Trophoblast cell (in vitro differentiated cells and primary cell): ENCODE measurements at regions not wholly inside any gene's neighbourhood (a gene's known extent, or its start where the extent isn't known, plus 50 kb on each side); places are given as distances from the start of the nearest gene placed in this dataset.

ENCODE experiments used
- DNase-seq, 2 donors: peaks; one replicate each; pipeline ENCODE4 v3.0.0-alpha.2; 2016
- H2AFZ ChIP-seq: 2 replicates; pipeline ENCODE4 v1.6.1; 2013; ENCODE audit warnings: low read length, moderate library complexity, mild to moderate bottlenecking; ENCODE audit not compliant: insufficient read depth, poor library complexity
- H2AK5ac ChIP-seq: 2 replicates; pipeline ENCODE4 v1.6.1; 2013; ENCODE audit warnings: mild to moderate bottlenecking, low read length
- H2BK120ac ChIP-seq: 2 replicates; pipeline ENCODE4 v1.6.1; 2013; ENCODE audit warnings: low read length, mild to moderate bottlenecking, moderate library complexity; ENCODE audit not compliant: insufficient read depth, poor library complexity
- H2BK12ac ChIP-seq: 2 replicates; pipeline ENCODE4 v1.6.1; 2013; ENCODE audit warnings: mild to moderate bottlenecking, low read length, moderate library complexity
- H2BK5ac ChIP-seq: 2 replicates; pipeline ENCODE4 v1.6.1; 2013; ENCODE audit warnings: low read length, low read depth, moderate library complexity, mild to moderate bottlenecking; ENCODE audit not compliant: poor library complexity
- H3K14ac ChIP-seq: 2 replicates; pipeline ENCODE4 v1.6.1; 2013; ENCODE audit warnings: mild to moderate bottlenecking, low read length
- H3K18ac ChIP-seq: 2 replicates; pipeline ENCODE4 v1.6.1; 2013; ENCODE audit warnings: mild to moderate bottlenecking, low read length
- H3K23ac ChIP-seq: 2 replicates; pipeline ENCODE4 v1.6.1; 2013; ENCODE audit warnings: low read length
- H3K27ac ChIP-seq: 2 replicates; pipeline ENCODE4 v1.5.1; 2013; ENCODE audit warnings: low read depth, mild to moderate bottlenecking, inconsistent platforms, low read length, moderate library complexity
- H3K27me3 ChIP-seq: 2 replicates; pipeline ENCODE4 v1.6.1; 2013; ENCODE audit warnings: inconsistent platforms, mild to moderate bottlenecking, low read length, moderate library complexity; ENCODE audit not compliant: insufficient read depth
- H3K36me3 ChIP-seq, 2 experiments: 1 replicate in 1 of 2; 2 replicates in 1 of 2; pipeline ENCODE4 v1.6.1; 2013; ENCODE audit warnings: low read length in 2 of 2, mild to moderate bottlenecking in 2 of 2, moderate library complexity in 1 of 2; ENCODE audit not compliant: insufficient read depth in 2 of 2, control insufficient read depth in 1 of 2
- H3K4ac ChIP-seq: 2 replicates; pipeline ENCODE4 v1.6.1; 2013; ENCODE audit warnings: low read depth, mild to moderate bottlenecking, low read length, moderate library complexity
- H3K4me1 ChIP-seq, 2 experiments: 1 replicate in 1 of 2; 2 replicates in 1 of 2; pipeline ENCODE4 v1.6.1; 2013; ENCODE audit warnings: low read length in 2 of 2, mild to moderate bottlenecking in 2 of 2, moderate library complexity in 1 of 2; ENCODE audit not compliant: insufficient read depth in 2 of 2, control insufficient read depth in 1 of 2
- H3K4me2 ChIP-seq: 2 replicates; pipeline ENCODE4 v1.6.1; 2013; ENCODE audit warnings: inconsistent platforms, mild to moderate bottlenecking, low read length, moderate library complexity
- H3K4me3 ChIP-seq: 2 replicates; pipeline ENCODE4 v1.5.1; 2013; ENCODE audit warnings: mild to moderate bottlenecking, low read depth, low read length, inconsistent platforms
- H3K79me1 ChIP-seq: one replicate; pipeline ENCODE4 v1.6.1; 2013; ENCODE audit warnings: low read length
- H3K79me2 ChIP-seq: 2 replicates; pipeline ENCODE4 v1.6.1; 2013; ENCODE audit warnings: low read length, mild to moderate bottlenecking; ENCODE audit not compliant: control insufficient read depth, insufficient read depth, poor library complexity
- H3K9ac ChIP-seq: 2 replicates; pipeline ENCODE4 v1.6.1; 2013; ENCODE audit warnings: mild to moderate bottlenecking, low read length
- H3K9me3 ChIP-seq: 2 replicates; pipeline ENCODE4 v1.6.1; 2013; ENCODE audit warnings: low read depth, mild to moderate bottlenecking, control low read depth, inconsistent platforms, low read length; ENCODE audit not compliant: insufficient read depth
- H4K12ac ChIP-seq: 2 replicates; pipeline ENCODE4 v1.6.1; 2013; ENCODE audit warnings: low read depth, mild to moderate bottlenecking, low read length, moderate library complexity
- H4K8ac ChIP-seq: 2 replicates; pipeline ENCODE4 v1.6.1; 2013; ENCODE audit warnings: low read depth, mild to moderate bottlenecking, low read length, moderate library complexity
- H4K91ac ChIP-seq: one replicate; pipeline ENCODE4 v1.6.1; 2013; ENCODE audit warnings: low read depth, mild to moderate bottlenecking, low read length, moderate library complexity
- WGBS: extraction: QIAGEN DNeasy Blood & Tissue Kit; methylation state at CpG from one replicate; pipeline ENCODE4 v1.1.7; 2013; ENCODE audit warnings: missing lambda C conversion rate; ENCODE audit not compliant: insufficient read length, insufficient coverage; ENCODE audit errors: extremely low coverage; 5-methylcytosine and 5-hydroxymethylcytosine counted together

DNA sequence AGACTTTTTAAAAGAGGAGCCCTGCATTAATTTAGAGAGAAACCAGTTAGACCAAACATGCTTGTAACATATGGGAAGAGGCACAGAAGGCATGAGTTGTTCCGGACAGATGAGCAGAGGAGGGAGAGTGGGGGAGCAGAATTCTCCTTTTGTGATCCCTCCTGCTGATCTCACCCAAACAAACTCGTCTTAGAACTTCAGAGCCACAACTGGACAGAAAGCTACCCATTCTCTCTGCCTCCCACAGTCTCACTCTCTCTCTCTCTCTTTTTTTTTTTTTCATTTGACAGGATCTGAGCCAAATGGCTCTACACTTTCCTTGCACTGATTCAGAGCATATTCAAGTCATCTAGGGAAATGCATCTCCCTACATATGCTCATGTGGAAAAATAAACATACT, 196.0 kb upstream of the PAPPA start:
- H2AK5ac ChIP-seq = no peak overlapping the region
- H3K4me2 ChIP-seq = no peak overlapping the region
- no peak overlapping the region for H4K91ac ChIP-seq
- H3K18ac ChIP-seq = no peak overlapping the region
- no peaks in the 10 kb centered on the region for H3K79me2 ChIP-seq
- no peaks in the 10 kb centered on the region for H3K27me3 ChIP-seq
- no peaks in the 10 kb centered on the region for H3K9me3 ChIP-seq
- H2AFZ ChIP-seq = no peak overlapping the region
- H3K14ac ChIP-seq = no peak overlapping the region
- no peak overlapping the region for H2BK120ac ChIP-seq
- no CpG with 5 or more reads among the region's 2 CpGs for WGBS
- H3K36me3 ChIP-seq = no peaks in the 10 kb centered on the region
- DNase-seq = no peak
- H3K9ac ChIP-seq = no peak overlapping the region
- no peak overlapping the region for H2BK12ac ChIP-seq
- no peaks in the 10 kb centered on the region for H3K4me1 ChIP-seq
- H3K4ac ChIP-seq = no peak overlapping the region
- no peak overlapping the region for H3K23ac ChIP-seq
- H3K27ac ChIP-seq = no peak overlapping the region
- no peak overlapping the region for H3K4me3 ChIP-seq
- H4K8ac ChIP-seq = no peak overlapping the region
- no peak overlapping the region for H4K12ac ChIP-seq
- H2BK5ac ChIP-seq = no peak overlapping the region
- H3K79me1 ChIP-seq = no peaks in the 10 kb centered on the region

DNA sequence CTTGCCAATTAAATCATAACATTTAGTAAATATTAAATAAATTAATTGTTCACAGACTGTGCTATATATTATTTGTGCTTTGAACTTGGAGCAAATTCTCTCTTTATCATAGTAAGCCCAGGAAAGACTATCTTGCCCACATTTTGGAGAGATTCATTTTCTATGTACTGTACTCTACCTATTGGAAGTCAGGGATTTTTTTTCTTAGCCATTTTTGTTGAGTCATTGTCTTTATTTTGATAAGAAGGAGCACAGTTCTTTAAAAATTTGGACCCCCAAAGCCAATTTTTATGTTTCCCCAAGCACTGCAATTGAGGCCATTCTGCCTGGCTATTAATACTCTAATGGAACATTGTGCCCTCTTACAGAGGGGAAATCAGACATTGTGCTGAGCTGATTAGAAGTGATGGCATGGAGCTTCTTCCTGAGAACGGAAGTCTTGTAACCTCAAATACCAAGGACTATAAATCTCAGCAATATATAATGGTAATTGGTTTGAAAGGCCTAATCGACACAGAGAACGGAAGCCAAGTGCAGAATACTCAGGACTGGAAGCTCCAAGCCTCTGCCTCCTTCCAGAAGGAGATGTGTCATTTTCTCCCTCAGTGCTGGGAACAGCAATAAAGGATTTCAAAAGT, 188.8 kb upstream of the PAPPA start:
- no peak overlapping the region for H3K9ac ChIP-seq

GRCh38 chr9:115966660-115967059, 186.9 kb upstream of the PAPPA start:
- H3K23ac ChIP-seq = no peak overlapping the region
- H3K9ac ChIP-seq = no peak overlapping the region
- H3K79me2 ChIP-seq = no peaks in the 10 kb centered on the region
- H3K27me3 ChIP-seq = no peaks in the 10 kb centered on the region
- no peak overlapping the region for H4K8ac ChIP-seq
- no peak overlapping the region for H3K4me2 ChIP-seq
- H3K79me1 ChIP-seq = no peaks in the 10 kb centered on the region
- H3K4me1 ChIP-seq = no peaks in the 10 kb centered on the region
- no peak overlapping the region for H3K4ac ChIP-seq
- no peak overlapping the region for H4K12ac ChIP-seq
- DNase-seq = no peak
- no peak overlapping the region for H2AK5ac ChIP-seq
- no peaks in the 10 kb centered on the region for H3K36me3 ChIP-seq
- no peak overlapping the region for H2AFZ ChIP-seq
- no peak overlapping the region for H3K18ac ChIP-seq
- no peak overlapping the region for H4K91ac ChIP-seq
- no peak overlapping the region for H3K27ac ChIP-seq
- WGBS = no CpG with 5 or more reads among the region's 1 CpG
- H2BK120ac ChIP-seq = no peak overlapping the region
- no peak overlapping the region for H3K14ac ChIP-seq
- no peak overlapping the region for H2BK5ac ChIP-seq
- H3K9me3 ChIP-seq = peaks cover 3% of the 10 kb centered on the region
- H2BK12ac ChIP-seq = no peak overlapping the region
- H3K4me3 ChIP-seq = no peak overlapping the region

More for the DNA sequence above, 188.8 kb upstream of the PAPPA start:
- Histone ChIP-seq H3K27ac (no peak overlapping the region), H2AK5ac (no peak overlapping the region), H3K36me3 (no peaks in the 10 kb centered on the region), H4K8ac (no peak overlapping the region), H3K4ac (no peak overlapping the region), H4K12ac (no peak overlapping the region), H3K4me2 (no peak overlapping the region), H3K18ac (no peak overlapping the region), H2BK5ac (no peak overlapping the region), H2BK120ac (no peak overlapping the region), H4K91ac (no peak overlapping the region), H2BK12ac (no peak overlapping the region), H3K79me2 (no peaks in the 10 kb centered on the region), H3K4me3 (no peak overlapping the region), H3K23ac (no peak overlapping the region), H2AFZ (no peak overlapping the region), H3K9me3 (peaks cover 3% of the 10 kb centered on the region), H3K4me1 (no peaks in the 10 kb centered on the region), H3K14ac (no peak overlapping the region), H3K79me1 (no peaks in the 10 kb centered on the region), H3K27me3 (no peaks in the 10 kb centered on the region)
- no peak for DNase-seq
- no CpG with 5 or more reads among the region's 3 CpGs for WGBS

- H4K12ac ChIP-seq = no peak overlapping the region
- H3K27ac ChIP-seq = no peak overlapping the region
- no peak overlapping the region for H3K18ac ChIP-seq
- H3K36me3 ChIP-seq = no peaks in the 10 kb centered on the region
- no peak overlapping the region for H4K8ac ChIP-seq
- H4K91ac ChIP-seq = no peak overlapping the region
- H3K79me2 ChIP-seq = no peaks in the 10 kb centered on the region
- H3K9me3 ChIP-seq = peaks cover 3% of the 10 kb centered on the region
- no peak overlapping the region for H2BK120ac ChIP-seq
- no peak overlapping the region for H3K9ac ChIP-seq
- H2AFZ ChIP-seq = no peak overlapping the region
- H2BK5ac ChIP-seq = no peak overlapping the region
- DNase-seq = no peak
- H3K27me3 ChIP-seq = no peaks in the 10 kb centered on the region
- H3K4me1 ChIP-seq = no peaks in the 10 kb centered on the region
- H2BK12ac ChIP-seq = no peak overlapping the region
- no peak overlapping the region for H3K4ac ChIP-seq
- WGBS = no CpG with 5 or more reads among the region's 2 CpGs
- H3K23ac ChIP-seq = no peak overlapping the region
- H3K4me2 ChIP-seq = no peak overlapping the region
- no peak overlapping the region for H3K4me3 ChIP-seq
- H3K14ac ChIP-seq = no peak overlapping the region
- H3K79me1 ChIP-seq = no peaks in the 10 kb centered on the region
- H2AK5ac ChIP-seq = no peak overlapping the region
These were observed 184.5 kb upstream of the PAPPA start for GRCh38 chr9:115969096-115969495.
